GM19438 (cell line): ENCODE measurements at regions not wholly inside any gene's neighbourhood (a gene's known extent, or its start where the extent isn't known, plus 50 kb on each side); places are given as distances from the start of the nearest gene placed in this dataset.
"Not testable (repeated sequence)": the region's sequence is repeated elsewhere in the genome, so short reads cannot be mapped to it uniquely, and the experiment has no call there.

Experiments
- ATAC-seq: cut with Tn5 transposase; IDR thresholded peaks from one replicate; pipeline ENCODE4 v1.9.1; 2021; ENCODE audit warnings: low read depth; ENCODE audit not compliant: unreplicated experiment

DNA sequence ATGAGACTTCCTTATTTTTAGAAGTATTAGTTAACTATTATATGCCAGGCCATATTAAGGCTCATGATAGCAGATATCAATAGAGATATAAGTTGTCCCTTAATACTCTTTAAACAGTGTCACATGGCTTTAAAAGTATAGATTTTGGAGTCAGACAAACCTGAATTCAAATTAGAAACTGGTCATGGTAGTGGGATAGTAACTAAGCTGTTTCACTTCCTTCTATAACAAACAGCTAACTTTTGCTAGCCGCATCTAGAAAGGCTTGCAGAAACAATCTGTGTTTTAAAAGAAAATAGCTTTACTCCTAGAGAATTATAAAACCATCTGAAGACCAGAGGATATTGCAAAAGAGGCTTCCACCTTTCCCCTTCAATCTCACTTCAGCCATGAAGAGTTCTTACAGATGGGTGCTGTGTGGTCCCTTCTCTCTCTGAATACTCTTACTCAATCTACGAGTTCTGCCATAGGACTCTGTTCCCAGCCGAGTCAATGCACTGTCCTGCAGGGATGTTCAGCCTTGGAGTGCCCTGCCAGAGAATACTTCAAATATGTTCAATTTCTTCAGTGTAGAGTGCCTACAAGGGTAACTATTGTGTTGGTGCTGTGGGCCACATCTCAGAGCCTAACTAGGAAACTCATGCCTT lies 810.2 kb downstream of the EFNA5 start:
- ATAC-seq: peak; percentile 64

- no peak for ATAC-seq
Measured at GRCh38 chr5:106858616-106859015, 812.1 kb downstream of the EFNA5 start.

DNA sequence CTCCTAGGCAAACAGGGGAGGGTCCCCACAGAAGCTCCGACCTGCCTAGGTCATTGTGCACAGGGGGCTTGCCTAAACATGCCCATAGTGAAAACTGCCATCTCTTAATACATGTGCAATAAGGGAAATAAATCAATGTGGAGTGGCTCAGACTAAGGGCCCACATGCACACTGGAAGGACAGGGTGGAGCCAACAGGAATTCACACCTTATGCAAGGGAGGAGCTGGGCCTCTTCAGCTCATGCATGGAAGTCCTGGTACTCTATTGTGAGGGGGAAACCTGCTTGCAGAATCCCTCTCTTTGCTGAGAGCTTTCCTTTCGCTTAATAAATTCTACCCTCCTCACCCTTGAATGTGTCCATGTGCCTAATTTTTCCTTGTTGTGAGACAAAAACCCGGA lies 815.8 kb downstream of the EFNA5 start:
- no peak for ATAC-seq

GRCh38 chr5:106854105-106854687 lies 816.5 kb downstream of the EFNA5 start:
- no peak for ATAC-seq

DNA sequence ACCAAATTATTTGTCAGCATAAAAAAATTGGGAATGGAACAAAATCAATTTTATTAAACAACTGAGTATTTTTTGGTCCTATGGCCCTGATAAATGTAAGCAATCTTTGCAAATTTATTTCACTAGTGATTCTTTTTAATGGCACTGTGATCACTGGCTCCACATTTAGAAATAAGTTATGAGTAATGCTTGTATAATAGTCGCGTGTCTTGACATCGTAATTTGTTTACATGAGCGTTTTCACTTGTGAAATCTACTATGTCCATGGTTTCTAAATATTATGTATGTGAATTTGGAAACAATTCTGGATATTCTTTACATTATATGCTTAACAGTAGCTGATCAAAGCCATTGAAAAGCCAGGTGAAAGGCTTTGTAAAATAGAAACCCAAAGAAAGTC lies 817.5 kb downstream of the EFNA5 start:
- no peak for ATAC-seq

DNA sequence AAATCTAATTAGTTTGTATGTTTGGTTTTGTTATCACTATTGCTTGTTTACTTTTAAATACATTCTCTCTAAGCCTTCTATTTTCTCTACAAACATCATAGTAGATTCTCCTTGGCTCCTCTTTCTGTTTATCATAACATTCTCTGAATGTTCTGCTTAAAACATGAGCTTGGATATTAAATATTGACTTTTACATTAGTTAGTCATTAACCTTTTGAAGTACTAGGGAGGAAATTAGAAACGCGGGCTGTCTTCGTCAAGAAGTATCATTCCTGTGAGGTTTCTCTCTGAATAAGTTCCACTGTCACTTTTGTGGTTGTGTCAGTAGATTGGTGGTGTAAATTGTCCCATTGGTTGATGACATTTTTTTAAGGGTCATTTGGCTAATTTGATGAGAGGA lies 821.5 kb downstream of the EFNA5 start:
- no peak for ATAC-seq

DNA sequence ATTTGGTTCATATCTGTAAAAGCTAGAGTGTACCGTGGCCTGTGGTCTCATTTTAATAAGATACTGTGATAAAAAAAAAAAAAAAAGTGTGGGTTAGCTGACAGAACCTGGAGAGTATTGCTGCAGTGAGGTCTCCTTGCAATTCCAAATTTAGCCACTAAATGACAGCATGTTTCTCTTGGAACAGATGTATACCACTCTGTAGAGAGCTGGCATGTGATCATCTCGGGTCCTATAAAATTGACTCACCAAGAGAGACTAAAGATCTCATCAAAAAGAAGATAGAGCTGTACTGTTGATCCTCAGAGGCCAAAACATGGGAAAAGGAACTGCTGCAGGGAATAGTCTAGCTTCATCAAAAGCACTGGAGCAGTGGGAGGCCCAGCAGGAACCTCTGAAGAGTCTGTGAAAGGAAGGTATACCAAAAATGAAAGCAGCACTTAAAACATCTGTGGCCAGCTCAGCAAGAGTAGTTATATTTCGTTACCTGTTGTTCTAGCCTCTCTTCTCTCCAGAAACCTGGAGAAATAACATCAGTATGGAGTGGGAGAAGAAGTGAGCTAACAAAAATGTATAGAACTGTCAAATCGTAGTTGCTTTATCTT lies 826.8 kb downstream of the EFNA5 start:
- ATAC-seq: peak; percentile 96

DNA sequence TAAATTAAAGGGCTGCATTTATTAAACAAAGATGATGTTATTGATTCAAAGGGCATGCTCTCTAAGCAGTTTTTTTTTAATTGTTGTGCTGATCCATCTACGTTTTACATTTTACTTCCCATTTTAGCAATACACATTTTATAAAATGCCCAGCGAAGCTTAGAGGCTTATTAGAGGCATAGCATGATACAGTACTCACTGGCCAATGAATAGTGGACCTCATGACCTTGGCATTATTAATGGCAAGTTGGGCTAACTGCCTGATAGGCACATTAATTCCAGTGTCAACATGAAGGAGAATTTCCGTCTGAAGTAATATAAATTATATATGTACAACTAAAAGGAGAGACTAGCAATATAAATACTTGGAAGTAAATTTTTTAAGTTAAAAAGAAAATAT lies 837.2 kb downstream of the EFNA5 start:
- ATAC-seq: no peak

DNA sequence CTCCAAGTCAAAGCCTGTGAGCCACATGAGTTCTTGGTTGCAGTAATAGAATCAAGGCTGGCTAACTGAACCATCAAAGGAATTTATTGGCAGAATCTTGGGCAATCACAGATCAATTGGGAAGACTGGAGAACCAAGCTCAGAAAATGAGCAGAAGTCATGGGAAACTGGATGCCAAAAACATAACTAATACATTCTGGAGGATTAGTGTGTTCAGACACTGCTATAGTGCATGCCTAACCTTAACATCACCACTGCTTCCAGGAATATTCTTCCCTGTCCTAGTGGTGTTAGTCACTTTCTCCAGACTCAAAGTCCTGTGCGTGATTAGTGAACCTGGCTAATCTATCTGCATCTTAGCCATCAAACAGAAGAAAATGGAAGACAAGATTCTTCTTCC lies 843.7 kb downstream of the EFNA5 start:
- ATAC-seq: no peak

- no peak for ATAC-seq
Measured at GRCh38 chr5:106825374-106825773, 845.4 kb downstream of the EFNA5 start.

DNA sequence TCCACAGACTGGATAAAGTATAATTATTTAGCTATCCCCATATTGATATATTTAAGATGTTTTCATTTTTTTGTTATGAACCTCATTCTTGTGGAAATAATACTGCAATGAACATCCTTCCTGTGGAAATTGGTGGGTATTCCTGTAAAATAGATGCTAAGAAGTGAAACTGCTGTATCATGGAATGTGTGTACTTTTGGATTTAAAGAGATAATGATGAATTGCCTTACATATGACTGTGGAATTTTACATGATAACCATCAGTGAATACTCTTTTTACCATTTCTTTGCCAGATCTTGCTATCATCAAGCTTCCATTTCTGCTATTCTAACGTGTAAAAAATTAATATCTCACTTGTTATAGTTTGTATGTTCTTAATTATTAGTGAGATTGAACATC lies 847.9 kb downstream of the EFNA5 start:
- no peak for ATAC-seq

DNA sequence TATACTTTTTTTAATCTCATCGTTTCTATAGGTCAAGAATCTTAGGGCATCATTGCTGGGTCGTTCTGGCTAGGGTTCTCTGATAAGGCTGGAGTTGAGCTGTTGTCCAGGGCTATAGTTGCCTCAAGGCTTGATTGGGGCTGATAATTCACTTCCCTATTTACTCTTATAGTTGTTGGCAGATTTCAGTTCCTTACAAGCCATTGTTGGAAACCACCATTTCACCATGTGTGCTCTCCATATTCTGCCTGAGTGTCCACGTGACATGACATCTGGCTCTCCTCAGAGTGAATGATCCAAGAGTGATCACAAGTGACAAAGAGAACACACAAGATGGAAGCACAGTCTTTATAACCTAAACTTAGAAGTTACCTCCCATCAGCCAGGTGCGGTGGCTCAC lies 852.2 kb downstream of the EFNA5 start:
- ATAC-seq: no peak

DNA sequence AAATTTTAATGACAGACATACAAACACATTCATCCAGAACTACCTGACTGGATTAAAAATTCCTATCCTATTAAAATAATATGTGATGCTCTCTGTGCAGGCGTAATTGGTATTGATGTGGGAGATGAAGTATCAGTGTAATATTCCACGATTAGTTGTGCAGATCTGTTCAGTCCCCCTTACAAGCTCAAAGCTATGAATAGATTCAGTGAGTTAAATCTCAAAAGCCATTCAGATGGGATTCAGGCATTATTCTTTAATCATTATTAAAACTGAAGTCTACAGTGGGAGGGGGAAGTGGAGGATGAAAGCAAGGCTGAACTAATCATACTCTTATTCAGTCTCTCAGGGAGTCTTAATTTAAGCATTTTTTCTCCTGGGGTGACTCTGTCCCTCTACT lies 855.8 kb downstream of the EFNA5 start:
- ATAC-seq: no peak

- no peak for ATAC-seq
Measured at GRCh38 chr5:106801554-106801953, 869.2 kb downstream of the EFNA5 start.

GRCh38 chr5:106797996-106798395 lies 872.7 kb downstream of the EFNA5 start:
- ATAC-seq: no peak

- ATAC-seq: no peak
Measured at GRCh38 chr5:106796081-106796480, 874.7 kb downstream of the EFNA5 start.

- no peak for ATAC-seq
Measured at GRCh38 chr5:106784846-106785245, 885.9 kb downstream of the EFNA5 start.

- ATAC-seq: no peak
Measured at GRCh38 chr5:106780355-106780754, 890.4 kb downstream of the EFNA5 start.

GRCh38 chr5:106776515-106776914 lies 894.2 kb downstream of the EFNA5 start:
- not testable (repeated sequence) for ATAC-seq

DNA sequence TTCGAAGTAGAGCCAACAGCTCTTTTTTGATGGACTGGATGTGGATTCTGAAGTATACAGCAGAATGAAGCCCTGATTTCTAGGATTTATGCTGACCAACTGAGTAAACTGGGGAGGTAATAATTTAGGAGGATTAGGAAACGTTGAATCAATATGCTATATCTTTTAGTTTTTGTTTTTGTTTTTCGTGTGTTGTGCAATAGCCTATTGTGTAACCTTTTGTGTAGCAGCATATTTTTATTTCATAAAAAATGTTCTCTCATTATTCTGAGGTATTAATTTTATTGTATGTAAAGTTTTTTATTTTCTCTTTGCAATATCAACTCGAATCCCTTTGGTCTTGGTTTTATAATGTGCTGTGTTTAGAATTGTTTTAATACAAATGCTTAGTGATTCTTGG lies 902.3 kb downstream of the EFNA5 start:
- ATAC-seq: no peak

DNA sequence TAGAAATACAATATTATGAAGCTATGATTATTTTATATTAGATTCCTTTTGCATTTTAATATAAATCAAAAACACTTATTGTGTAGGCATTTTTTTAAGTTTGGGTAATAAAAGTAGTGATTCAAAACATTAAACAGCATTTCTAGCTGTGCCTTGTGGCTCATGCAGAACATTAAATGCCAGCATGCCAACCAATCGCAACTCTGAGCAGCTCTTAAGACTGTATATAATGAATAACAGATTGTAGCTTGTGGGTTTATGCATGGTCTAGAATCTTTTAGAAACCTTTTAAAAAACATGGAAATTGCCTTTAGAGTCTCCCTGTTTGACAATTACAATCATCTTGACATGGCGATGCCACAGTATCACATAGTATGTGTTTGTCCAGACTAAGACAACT lies 903.8 kb downstream of the EFNA5 start:
- ATAC-seq: no peak

- ATAC-seq: no peak
Measured at GRCh38 chr5:106759581-106759980, 911.2 kb downstream of the EFNA5 start.
